HG03439 (cell line): ENCODE measurements at regions not wholly inside any gene's neighbourhood (a gene's known extent, or its start where the extent isn't known, plus 50 kb on each side); places are given as distances from the start of the nearest gene placed in this dataset.

Experiments used
- ATAC-seq: cut with Tn5 transposase; IDR thresholded peaks from one replicate; pipeline ENCODE4 v1.9.1; 2021; ENCODE audit warnings: mild to moderate bottlenecking, moderate library complexity; ENCODE audit not compliant: unreplicated experiment

- no peak for ATAC-seq
Observed at GRCh38 chr6:51360287-51360686, 541.6 kb downstream of the TFAP2B start.

DNA sequence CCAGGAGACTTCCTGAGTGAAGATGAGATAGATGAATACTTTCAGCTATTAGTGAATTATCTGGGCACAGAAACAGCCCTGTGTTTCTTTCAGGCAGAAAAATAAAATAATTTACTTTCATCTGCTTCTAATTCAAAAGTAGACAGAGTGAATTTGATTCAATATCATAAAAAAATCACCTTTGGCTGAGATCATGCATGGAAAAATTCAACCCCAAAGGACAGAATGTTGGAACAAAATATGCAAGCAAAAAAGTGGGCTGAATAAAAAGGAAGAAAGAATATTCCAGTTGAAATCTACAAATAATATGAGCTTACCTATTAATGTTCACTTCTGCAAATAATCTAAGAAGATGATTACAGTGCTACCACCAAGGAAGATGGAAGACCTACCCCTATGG is 546.9 kb downstream of the TFAP2B start:
- ATAC-seq = no peak

DNA sequence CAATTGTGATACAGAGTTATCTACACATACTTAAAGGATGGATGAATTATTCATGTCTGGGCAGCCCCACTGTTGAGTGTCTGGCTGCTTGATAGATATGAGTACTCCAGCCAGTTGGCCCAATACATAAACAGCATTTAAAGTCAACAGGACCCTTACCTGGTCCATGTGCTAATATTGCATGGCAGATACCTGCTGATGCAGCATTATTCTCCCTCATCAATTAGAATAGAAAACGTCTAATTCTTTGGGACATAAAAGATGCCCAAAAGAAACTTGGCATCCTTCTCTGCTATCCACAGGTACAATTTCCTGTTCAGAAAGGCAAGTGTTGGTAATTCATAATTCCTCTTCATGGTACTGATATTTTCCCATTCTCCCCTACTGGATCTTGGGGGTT is 550.8 kb downstream of the TFAP2B start:
- no peak for ATAC-seq

DNA sequence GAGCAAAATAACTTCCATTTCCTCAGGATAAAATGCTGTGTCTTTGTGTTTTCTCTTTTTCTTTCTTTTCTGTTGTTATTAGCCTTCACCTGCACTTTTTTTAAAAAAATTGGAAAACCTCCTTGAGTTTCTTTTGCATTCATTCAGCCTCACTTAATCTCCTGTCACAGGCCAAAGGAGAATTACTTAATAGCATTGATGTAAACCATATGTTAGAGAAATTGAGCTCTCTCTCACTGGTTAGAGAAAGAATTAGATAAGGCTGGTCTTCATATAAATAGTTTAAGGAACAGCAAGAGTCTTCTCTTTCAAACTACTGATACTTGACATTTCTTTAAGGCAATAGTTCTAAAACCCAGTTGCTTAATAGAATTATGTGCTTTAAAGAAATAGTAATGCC is 564.2 kb downstream of the TFAP2B start:
- no peak for ATAC-seq

GRCh38 chr6:51384736-51385135 is 566.1 kb downstream of the TFAP2B start:
- no peak for ATAC-seq

DNA sequence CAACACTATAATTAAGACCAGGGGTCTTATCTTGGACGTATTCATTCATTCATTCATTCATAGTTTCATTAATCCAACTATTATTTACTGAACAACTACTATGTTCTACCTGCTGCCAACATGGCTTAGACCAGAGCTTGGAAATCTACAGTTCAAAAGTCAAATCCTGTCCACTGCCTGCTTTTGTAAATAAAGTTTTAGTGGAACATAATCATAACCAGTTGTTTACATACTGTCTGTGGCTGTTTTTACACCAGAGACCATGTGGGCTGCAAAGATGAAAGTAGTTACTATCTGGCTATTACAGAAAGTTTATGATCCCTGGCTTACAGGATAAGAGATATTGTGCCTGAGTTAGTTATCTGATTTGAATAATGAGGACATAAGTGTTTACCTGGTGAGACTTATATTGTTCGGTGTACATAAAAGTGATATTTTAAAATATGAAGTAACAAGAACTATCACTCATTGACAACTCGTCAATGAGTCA is 567.7 kb downstream of the TFAP2B start:
- no peak for ATAC-seq

DNA sequence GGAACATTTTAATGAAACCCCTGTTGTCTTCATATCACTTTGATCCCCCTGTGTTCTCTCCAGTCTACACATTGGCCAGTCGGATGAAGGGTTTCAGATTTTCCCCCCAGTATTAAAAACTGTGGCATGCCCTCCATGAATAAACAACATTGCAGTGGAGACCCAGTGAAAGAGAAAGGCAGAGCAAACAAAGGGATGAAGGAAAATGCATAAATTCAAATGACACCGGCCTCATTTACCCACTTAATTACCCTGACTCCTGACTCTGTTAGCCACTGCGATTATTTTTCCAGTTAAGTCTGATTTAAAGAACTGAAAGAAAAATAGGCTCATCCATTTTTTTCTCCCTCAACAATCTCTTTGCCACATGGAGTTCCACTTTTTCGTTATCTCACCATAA is 569.2 kb downstream of the TFAP2B start:
- no peak for ATAC-seq

DNA sequence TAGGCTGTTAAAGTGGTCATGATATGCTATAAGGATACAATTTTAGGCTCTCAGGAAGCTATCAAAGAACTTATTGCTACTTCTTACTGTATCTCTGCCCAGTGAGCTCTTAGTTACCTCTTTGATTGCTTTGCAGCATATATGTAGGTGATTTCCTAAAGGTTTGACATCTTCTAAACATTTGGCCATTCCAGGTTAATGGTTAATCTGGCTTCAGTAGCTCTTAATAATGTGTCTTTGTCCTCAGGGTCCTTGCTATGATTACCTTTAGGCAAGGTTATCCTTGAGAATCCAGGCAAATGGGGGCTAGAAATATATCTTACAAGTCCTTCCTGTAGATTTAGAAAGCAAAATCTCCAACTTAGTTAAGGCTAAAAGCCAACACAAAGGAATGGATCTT is 575.4 kb downstream of the TFAP2B start:
- ATAC-seq = no peak

DNA sequence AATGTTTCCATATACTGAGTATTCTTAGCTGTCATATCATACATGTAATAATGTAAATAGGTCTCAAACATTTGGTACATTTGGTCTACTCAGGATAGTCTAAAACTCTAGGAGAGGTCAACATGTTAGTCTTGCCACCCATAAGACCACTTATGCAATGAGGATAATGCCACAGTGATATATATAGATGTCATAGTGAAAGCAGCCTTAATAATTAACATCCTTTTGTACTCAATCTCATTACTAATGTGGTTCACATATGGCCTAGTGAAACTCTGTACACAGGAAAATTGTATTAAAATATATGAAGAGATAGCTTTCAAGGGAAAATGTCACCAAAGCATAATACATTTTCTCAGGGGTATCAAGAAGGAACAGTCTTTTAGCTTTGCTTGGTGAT is 577.9 kb downstream of the TFAP2B start:
- ATAC-seq = no peak

DNA sequence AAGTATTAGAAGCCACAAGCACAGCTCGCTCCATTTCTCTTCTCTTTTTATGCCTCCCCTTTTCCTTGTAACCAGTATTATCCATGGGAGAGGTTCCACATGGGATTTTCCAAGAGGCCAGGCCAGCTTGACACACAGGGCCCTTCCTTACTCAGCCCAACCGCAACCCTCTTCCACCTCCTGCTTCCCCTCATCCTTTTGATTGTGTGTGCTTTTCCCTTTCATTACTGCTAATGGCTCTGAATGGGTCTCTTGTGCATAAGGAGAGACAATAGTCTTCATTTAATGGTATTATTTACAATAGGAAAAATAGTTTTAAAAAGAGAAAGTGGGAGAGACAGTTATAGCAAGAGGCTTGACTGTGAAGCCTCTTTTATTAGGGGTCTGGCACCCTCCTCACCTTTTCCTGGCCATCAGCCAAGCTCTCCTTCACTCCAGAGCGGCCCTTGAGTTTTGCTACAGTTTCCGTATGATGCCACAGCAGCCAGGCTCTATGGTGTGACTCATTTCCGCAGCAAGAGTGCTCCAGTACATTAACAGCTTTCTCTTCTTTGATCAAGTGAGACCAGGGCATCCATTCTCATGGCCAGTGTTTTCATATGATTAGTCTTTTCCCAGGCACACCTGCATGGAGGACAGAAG is 579.5 kb downstream of the TFAP2B start:
- ATAC-seq = peak; percentile 56

- peak; percentile 37 for ATAC-seq
Observed at GRCh38 chr6:51398793-51399192, 580.1 kb downstream of the TFAP2B start.

GRCh38 chr6:51410453-51410852 is 591.8 kb downstream of the TFAP2B start:
- no peak for ATAC-seq

- ATAC-seq = no peak
Observed at GRCh38 chr6:51411496-51412125, 592.9 kb downstream of the TFAP2B start.

- ATAC-seq = no peak
Observed at GRCh38 chr6:51414361-51414760, 595.7 kb downstream of the TFAP2B start.

GRCh38 chr6:51415501-51415900 is 596.8 kb downstream of the TFAP2B start:
- ATAC-seq = no peak

- no peak for ATAC-seq
Observed at GRCh38 chr6:51429017-51429712, 610.5 kb downstream of the TFAP2B start.

DNA sequence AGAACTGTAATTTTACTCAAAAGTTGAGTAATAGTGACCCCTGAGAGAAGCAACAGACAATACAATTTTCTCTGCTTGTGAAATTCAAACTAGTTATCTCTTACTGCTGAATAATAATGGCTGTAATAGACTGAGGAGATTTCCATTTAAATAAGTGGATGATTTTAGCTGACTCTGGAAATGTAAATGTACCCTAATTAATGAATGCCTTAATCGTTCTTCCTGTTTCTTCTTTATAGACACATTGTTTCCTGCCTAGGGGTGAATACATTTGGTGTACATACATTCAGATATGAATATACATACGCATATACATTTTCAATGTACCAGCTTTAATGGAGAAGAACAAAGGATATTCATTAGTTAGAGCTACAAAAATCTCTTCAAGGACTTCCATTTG is 611.9 kb downstream of the TFAP2B start:
- no peak for ATAC-seq

GRCh38 chr6:51432481-51432880 is 613.8 kb downstream of the TFAP2B start:
- ATAC-seq = no peak

- ATAC-seq = no peak
Observed at GRCh38 chr6:51450248-51450957, 631.7 kb downstream of the TFAP2B start.

- no peak for ATAC-seq
Observed at GRCh38 chr6:51450958-51451357, 632.3 kb downstream of the TFAP2B start.

- no peak for ATAC-seq
Observed at GRCh38 chr6:51456282-51456681, 631.1 kb downstream of the PKHD1 start.

GRCh38 chr6:51459958-51460357 is 627.5 kb downstream of the PKHD1 start:
- ATAC-seq = peak; percentile 93
